HepG2 (cell line): ENCODE measurements at regions not wholly inside any gene's neighbourhood (a gene's known extent, or its start where the extent isn't known, plus 50 kb on each side); places are given as distances from the start of the nearest gene placed in this dataset.

Source experiments
- FOXK2 ChIP-seq: fragments of 450-650 bp; IDR thresholded peaks from 2 replicates; pipeline ENCODE4 v1.6.1; 2016
- NCOA2 ChIP-seq: sonication (generic); formaldehyde crosslinking; IDR thresholded peaks from 2 replicates; pipeline ENCODE4 v1.8.0; 2022; ENCODE audit warnings: inconsistent platforms
- YY1 ChIP-seq: IDR thresholded peaks from 2 replicates; pipeline ENCODE4 v1.6.1; 2011; ENCODE audit warnings: low read length, low read depth, moderate library complexity, mild to moderate bottlenecking; ENCODE audit not compliant: insufficient read depth, insufficient replicate concordance

- TF ChIP-seq FOXK2 (no peak), YY1 (no peak), NCOA2 (CRISPR knock-in tag) (no peak)
Measured at GRCh38 chr4:154958121-154958520, 177.0 kb downstream of the RBM46 start.
